Parathyroid adenoma (tissue), 2 donors: ENCODE measurements at regions not wholly inside any gene's neighbourhood (a gene's known extent, or its start where the extent isn't known, plus 50 kb on each side); places are given as distances from the start of the nearest gene placed in this dataset.

Source experiments
- H2AFZ ChIP-seq: fragments of 300-600 bp; sonication (generic); one replicate; pipeline ENCODE4 v1.7.0; 2017; ENCODE audit warnings: antibody characterized with exemption, mild to moderate bottlenecking
- H3K27ac ChIP-seq: fragments of 300-600 bp; sonication (generic); one replicate; pipeline ENCODE4 v1.7.0; 2017
- H3K27me3 ChIP-seq: fragments of 300-600 bp; sonication (generic); one replicate; pipeline ENCODE4 v1.7.0; 2017; ENCODE audit warnings: low read length; ENCODE audit not compliant: control insufficient read depth, insufficient read depth
- H3K36me3 ChIP-seq: fragments of 300-600 bp; sonication (generic); one replicate; pipeline ENCODE4 v1.7.0; 2017; ENCODE audit warnings: low read length; ENCODE audit not compliant: control insufficient read depth, insufficient read depth
- H3K4me1 ChIP-seq: fragments of 300-600 bp; sonication (generic); one replicate; pipeline ENCODE4 v1.7.0; 2017; ENCODE audit warnings: control low read depth
- H3K4me2 ChIP-seq: fragments of 300-600 bp; sonication (generic); one replicate; pipeline ENCODE4 v1.7.0; 2017; ENCODE audit warnings: low read length
- H3K4me3 ChIP-seq: fragments of 300-600 bp; sonication (generic); one replicate; pipeline ENCODE4 v1.7.0; 2017; ENCODE audit warnings: low read depth, low read length
- H3K79me2 ChIP-seq: fragments of 300-600 bp; sonication (generic); one replicate; pipeline ENCODE4 v1.7.0; 2017; ENCODE audit warnings: control low read depth
- H3K9ac ChIP-seq: fragments of 300-600 bp; sonication (generic); one replicate; pipeline ENCODE4 v1.7.0; 2017; ENCODE audit warnings: mild to moderate bottlenecking
- H3K9me3 ChIP-seq: fragments of 300-600 bp; sonication (generic); one replicate; pipeline ENCODE4 v1.7.0; 2017; ENCODE audit warnings: low read length; ENCODE audit not compliant: control insufficient read depth
- CTCF ChIP-seq: fragments of 300-600 bp; sonication (generic); IDR thresholded peaks from one replicate; pipeline ENCODE4 v1.7.0; 2017; ENCODE audit warnings: antibody characterized with exemption, mild to moderate bottlenecking
- donor health status: primary hyperparathyroidism.

GRCh38 chrX:101999644-102000539 lies 68.1 kb upstream of the ZMAT1 start:
- Histone ChIP-seq H3K4me3 (no peak overlapping the region), H3K4me1 (no peaks in the 10 kb centered on the region), H3K27ac (no peak overlapping the region), H3K27me3 (no peaks in the 10 kb centered on the region), H3K9ac (no peak overlapping the region), H3K79me2 (no peaks in the 10 kb centered on the region), H3K4me2 (no peak overlapping the region), H3K9me3 (no peaks in the 10 kb centered on the region), H3K36me3 (no peaks in the 10 kb centered on the region), H2AFZ (no peak overlapping the region)
- no peak for TF ChIP-seq CTCF

DNA sequence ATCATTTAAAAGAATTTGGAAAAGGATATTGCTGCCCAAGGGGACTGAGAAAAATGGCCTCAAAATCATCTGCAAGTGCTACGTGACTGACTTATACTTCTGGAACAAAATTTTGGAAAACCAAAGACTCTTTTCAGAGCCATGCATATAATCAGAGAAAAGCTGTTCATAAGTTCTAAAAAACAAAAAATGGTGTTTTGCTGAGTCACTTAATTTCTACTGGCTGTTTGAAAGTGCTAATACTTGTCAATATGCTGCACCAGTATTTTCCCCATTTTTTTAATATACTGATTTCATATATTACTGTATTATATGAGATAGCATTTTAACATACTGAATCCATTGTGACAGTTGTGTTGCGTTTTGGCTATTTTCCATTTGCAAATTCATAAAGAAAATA lies 61.5 kb upstream of the ZMAT1 start:
- Histone ChIP-seq H3K4me2 (no peak overlapping the region), H3K9me3 (no peaks in the 10 kb centered on the region), H3K9ac (no peak overlapping the region), H3K36me3 (no peaks in the 10 kb centered on the region), H3K27ac (no peak overlapping the region), H2AFZ (no peak overlapping the region), H3K79me2 (no peaks in the 10 kb centered on the region), H3K4me3 (no peak overlapping the region), H3K27me3 (no peaks in the 10 kb centered on the region), H3K4me1 (no peaks in the 10 kb centered on the region)
- TF ChIP-seq CTCF: no peak

GRCh38 chrX:101986586-101986985 lies 54.8 kb upstream of the ZMAT1 start:
- no peak overlapping the region for H3K9ac ChIP-seq
- H3K4me3 ChIP-seq: no peak overlapping the region
- no peaks in the 10 kb centered on the region for H3K79me2 ChIP-seq
- no peak overlapping the region for H3K4me2 ChIP-seq
- no peaks in the 10 kb centered on the region for H3K27me3 ChIP-seq
- H3K9me3 ChIP-seq: no peaks in the 10 kb centered on the region
- no peaks in the 10 kb centered on the region for H3K4me1 ChIP-seq
- H2AFZ ChIP-seq: no peak overlapping the region
- H3K36me3 ChIP-seq: no peaks in the 10 kb centered on the region
- TF ChIP-seq CTCF: no peak
- no peak overlapping the region for H3K27ac ChIP-seq
